ENCODE measurements at regions not wholly inside any gene's neighbourhood (a gene's known extent, or its start where the extent isn't known, plus 50 kb on each side); places are given as distances from the start of the nearest gene placed in this dataset.

DNA sequence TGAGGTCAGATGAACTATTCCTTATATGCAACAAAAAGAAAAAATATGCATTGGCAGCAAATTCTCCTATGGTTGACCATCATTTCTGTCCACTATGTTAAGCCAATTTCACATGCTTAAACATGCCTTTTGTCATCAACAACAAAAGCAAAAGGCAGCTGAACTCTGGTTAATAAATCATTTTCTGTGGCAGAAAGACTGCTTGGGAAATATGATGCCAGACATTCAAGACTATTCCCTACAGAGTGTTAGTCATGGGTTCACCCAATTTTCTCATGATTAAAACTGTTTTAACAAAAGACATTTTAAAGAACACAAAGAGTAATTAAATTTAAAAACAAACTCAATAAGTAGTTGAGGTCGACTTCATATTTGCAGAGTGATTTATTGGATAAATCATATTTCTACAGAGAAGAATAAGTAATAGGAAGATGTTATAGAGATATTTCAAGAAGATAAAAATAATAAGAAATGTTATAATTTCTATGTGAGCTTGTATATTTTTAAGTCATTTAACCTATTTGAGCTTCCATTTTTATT, 890.6 kb downstream of the STPG2 start:
- DNase-seq (ENCODE audit: low read depth in 1 of 2, low spot score in 1 of 2): no peak
- TF ChIP-seq, protein P1, sequence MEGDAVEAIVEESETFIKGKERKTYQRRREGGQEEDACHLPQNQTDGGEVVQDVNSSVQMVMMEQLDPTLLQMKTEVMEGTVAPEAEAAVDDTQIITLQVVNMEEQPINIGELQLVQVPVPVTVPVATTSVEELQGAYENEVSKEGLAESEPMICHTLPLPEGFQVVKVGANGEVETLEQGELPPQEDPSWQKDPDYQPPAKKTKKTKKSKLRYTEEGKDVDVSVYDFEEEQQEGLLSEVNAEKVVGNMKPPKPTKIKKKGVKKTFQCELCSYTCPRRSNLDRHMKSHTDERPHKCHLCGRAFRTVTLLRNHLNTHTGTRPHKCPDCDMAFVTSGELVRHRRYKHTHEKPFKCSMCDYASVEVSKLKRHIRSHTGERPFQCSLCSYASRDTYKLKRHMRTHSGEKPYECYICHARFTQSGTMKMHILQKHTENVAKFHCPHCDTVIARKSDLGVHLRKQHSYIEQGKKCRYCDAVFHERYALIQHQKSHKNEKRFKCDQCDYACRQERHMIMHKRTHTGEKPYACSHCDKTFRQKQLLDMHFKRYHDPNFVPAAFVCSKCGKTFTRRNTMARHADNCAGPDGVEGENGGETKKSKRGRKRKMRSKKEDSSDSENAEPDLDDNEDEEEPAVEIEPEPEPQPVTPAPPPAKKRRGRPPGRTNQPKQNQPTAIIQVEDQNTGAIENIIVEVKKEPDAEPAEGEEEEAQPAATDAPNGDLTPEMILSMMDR (IDR thresholded peaks at IDR 0.05; ENCODE audit: insufficient read depth, low read length): no peak
- no peak for TF ChIP-seq SPI1 (IDR thresholded peaks at IDR 0.05; ENCODE audit: borderline replicate concordance, low read depth)
- TF ChIP-seq POLR2AphosphoS5 (IDR thresholded peaks at IDR 0.05; ENCODE audit: low read depth): no peak
- TF ChIP-seq GABPA (IDR thresholded peaks at IDR 0.05; ENCODE audit: low read depth): no peak
- TF ChIP-seq, protein P2, sequence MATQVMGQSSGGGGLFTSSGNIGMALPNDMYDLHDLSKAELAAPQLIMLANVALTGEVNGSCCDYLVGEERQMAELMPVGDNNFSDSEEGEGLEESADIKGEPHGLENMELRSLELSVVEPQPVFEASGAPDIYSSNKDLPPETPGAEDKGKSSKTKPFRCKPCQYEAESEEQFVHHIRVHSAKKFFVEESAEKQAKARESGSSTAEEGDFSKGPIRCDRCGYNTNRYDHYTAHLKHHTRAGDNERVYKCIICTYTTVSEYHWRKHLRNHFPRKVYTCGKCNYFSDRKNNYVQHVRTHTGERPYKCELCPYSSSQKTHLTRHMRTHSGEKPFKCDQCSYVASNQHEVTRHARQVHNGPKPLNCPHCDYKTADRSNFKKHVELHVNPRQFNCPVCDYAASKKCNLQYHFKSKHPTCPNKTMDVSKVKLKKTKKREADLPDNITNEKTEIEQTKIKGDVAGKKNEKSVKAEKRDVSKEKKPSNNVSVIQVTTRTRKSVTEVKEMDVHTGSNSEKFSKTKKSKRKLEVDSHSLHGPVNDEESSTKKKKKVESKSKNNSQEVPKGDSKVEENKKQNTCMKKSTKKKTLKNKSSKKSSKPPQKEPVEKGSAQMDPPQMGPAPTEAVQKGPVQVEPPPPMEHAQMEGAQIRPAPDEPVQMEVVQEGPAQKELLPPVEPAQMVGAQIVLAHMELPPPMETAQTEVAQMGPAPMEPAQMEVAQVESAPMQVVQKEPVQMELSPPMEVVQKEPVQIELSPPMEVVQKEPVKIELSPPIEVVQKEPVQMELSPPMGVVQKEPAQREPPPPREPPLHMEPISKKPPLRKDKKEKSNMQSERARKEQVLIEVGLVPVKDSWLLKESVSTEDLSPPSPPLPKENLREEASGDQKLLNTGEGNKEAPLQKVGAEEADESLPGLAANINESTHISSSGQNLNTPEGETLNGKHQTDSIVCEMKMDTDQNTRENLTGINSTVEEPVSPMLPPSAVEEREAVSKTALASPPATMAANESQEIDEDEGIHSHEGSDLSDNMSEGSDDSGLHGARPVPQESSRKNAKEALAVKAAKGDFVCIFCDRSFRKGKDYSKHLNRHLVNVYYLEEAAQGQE (IDR thresholded peaks at IDR 0.05; ENCODE audit: insufficient replicate concordance, low read depth): no peak
- no peak overlapping the region for H3K27ac ChIP-seq (replicated peaks)
- no peak overlapping the region for H3K4me3 ChIP-seq (replicated peaks; ENCODE audit: insufficient read depth, low read length)
- no peaks in the 10 kb centered on the region for H3K27me3 ChIP-seq (ENCODE audit: insufficient read depth, poor library complexity, severe bottlenecking)

DNA sequence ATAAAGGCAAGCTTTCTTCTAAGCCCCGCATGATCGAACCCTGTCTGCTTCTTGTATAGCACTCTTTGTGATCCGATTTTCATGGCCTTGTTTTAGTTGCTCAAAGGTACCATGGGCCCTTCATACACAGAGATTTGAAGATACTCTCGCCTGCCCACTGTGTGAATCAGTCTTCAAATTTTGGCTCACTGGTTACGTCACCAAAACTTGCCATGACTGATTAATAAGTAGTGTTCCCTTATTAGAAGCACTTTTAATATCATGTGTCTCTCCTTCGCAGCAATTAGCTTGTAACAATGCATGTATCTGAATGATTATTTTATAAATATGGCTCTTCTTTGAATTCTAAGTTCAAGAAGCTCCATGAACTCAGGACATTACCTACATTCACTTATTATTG, 880.5 kb downstream of the STPG2 start:
- Histone ChIP-seq H3K27me3 (ENCODE audit: insufficient read depth, poor library complexity, severe bottlenecking) (no peaks in the 10 kb centered on the region), H3K27ac (replicated peaks) (no peak overlapping the region), H3K4me3 (replicated peaks; ENCODE audit: insufficient read depth, low read length) (no peak overlapping the region)
- TF ChIP-seq, protein P1 (IDR thresholded peaks at IDR 0.05; ENCODE audit: insufficient read depth, low read length): no peak
- TF ChIP-seq, protein P2 (IDR thresholded peaks at IDR 0.05; ENCODE audit: insufficient replicate concordance, low read depth): no peak
- TF ChIP-seq POLR2AphosphoS5 (IDR thresholded peaks at IDR 0.05; ENCODE audit: low read depth) (no peak), SPI1 (IDR thresholded peaks at IDR 0.05; ENCODE audit: borderline replicate concordance, low read depth) (no peak), GABPA (IDR thresholded peaks at IDR 0.05; ENCODE audit: low read depth) (no peak)
- no peak for DNase-seq (ENCODE audit: low read depth in 1 of 2, low spot score in 1 of 2)

DNA sequence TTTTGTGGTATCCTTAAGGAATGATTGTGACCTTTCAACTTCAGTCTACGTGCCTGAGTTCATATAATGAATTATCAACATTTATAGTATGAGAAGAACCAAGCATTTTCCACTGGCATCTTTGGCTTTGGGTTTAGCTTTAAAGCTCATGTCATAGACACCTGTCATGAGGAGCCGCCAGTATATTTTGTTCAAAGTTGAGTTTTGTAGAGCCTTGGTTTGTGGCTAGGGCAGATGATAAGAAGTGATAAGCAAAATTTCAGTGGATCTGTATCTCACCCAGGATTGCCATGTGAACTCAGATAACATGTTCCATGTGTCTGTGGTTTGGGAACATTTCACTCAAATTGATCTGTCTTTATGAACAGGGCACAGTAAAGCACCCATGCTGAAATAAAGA, 873.2 kb downstream of the STPG2 start:
- Histone ChIP-seq H3K4me3 (replicated peaks; ENCODE audit: insufficient read depth, low read length) (no peak overlapping the region), H3K27ac (replicated peaks) (no peak overlapping the region), H3K27me3 (ENCODE audit: insufficient read depth, poor library complexity, severe bottlenecking) (no peaks in the 10 kb centered on the region)
- no peak for DNase-seq (ENCODE audit: low read depth in 1 of 2, low spot score in 1 of 2)
- no peak for TF ChIP-seq SPI1 (IDR thresholded peaks at IDR 0.05; ENCODE audit: borderline replicate concordance, low read depth)
- TF ChIP-seq, protein P2 (IDR thresholded peaks at IDR 0.05; ENCODE audit: insufficient replicate concordance, low read depth): no peak
- TF ChIP-seq, protein P1 (IDR thresholded peaks at IDR 0.05; ENCODE audit: insufficient read depth, low read length): no peak
- no peak for TF ChIP-seq GABPA (IDR thresholded peaks at IDR 0.05; ENCODE audit: low read depth)
- no peak for TF ChIP-seq POLR2AphosphoS5 (IDR thresholded peaks at IDR 0.05; ENCODE audit: low read depth)

All from HL-60 (cell line).